Transverse colon (tissue), 4 donors: ENCODE measurements at regions not wholly inside any gene's neighbourhood (a gene's known extent, or its start where the extent isn't known, plus 50 kb on each side); places are given as distances from the start of the nearest gene placed in this dataset.

Experiments used
- CTCF ChIP-seq, 5 experiments: fragments of 200-600 bp in 3 of 5; fragments of 450-650 bp in 2 of 5; sonication (generic) in 3 of 5; IDR thresholded peaks; 1 replicate in 2 of 5; 2 replicates in 3 of 5; pipeline ENCODE4 v1.5.1; 2016 to 2017; ENCODE audit warnings: antibody characterized with exemption in 5 of 5, inconsistent platforms in 3 of 5, mild to moderate bottlenecking in 2 of 5, moderate library complexity in 1 of 5
- POLR2AphosphoS5 ChIP-seq, 3 donors: sonication (generic); formaldehyde crosslinking; IDR thresholded peaks; one replicate each; pipeline ENCODE4 v1.6.1; 2016; ENCODE audit warnings: antibody characterized with exemption in 3 of 3

GRCh38 chr5:109953761-109954160 is 264.0 kb downstream of the MAN2A1 start:
- TF ChIP-seq CTCF (IDR thresholded peaks at IDR 0.05) = no peak
- TF ChIP-seq POLR2AphosphoS5 (IDR thresholded peaks at IDR 0.05) = no peak
